ENCODE measurements at regions not wholly inside any gene's neighbourhood (a gene's known extent, or its start where the extent isn't known, plus 50 kb on each side); places are given as distances from the start of the nearest gene placed in this dataset.

GRCh38 chr21:38986806-38987632, 181.3 kb downstream of the ETS2 start:
- intact Hi-C loops (cut with micrococcal nuclease) = loop anchor here (5.0 kb wide), 1 partner anchor 180 kb away; the partner anchor contains the start of gene ETS2

- intact Hi-C loops (cut with micrococcal nuclease) = loop anchor here (5.0 kb wide), 1 partner anchor 179 kb away; the partner anchor contains the start of gene ETS2
Measured at GRCh38 chr21:38986406-38986805, 180.7 kb downstream of the ETS2 start.

GRCh38 chr21:38985568-38986378, 180.0 kb downstream of the ETS2 start:
- intact Hi-C loops (cut with micrococcal nuclease) = loop anchor here (2.0 to 5.0 kb wide), 5 partner anchors 19 to 219 kb away; partner anchors contain the start of gene ETS2

GRCh38 chr21:38984982-38985567, 179.3 kb downstream of the ETS2 start:
- intact Hi-C loops (cut with micrococcal nuclease) = loop anchor here (2.0 to 5.0 kb wide), 5 partner anchors 20 to 218 kb away; partner anchors contain the start of gene ETS2

GRCh38 chr21:38984568-38984967, 178.8 kb downstream of the ETS2 start:
- intact Hi-C loops (cut with micrococcal nuclease) = loop anchor here (2.0 kb wide), 4 partner anchors 20 to 218 kb away; no protein-coding TSS in a partner anchor

GRCh38 chr21:38983560-38983959, 177.8 kb downstream of the ETS2 start:
- intact Hi-C loops (cut with micrococcal nuclease) = no loop called here

- intact Hi-C loops (cut with micrococcal nuclease) = no loop called here
Measured at GRCh38 chr21:38982804-38983203, 177.1 kb downstream of the ETS2 start.

GRCh38 chr21:38982096-38982495, 176.4 kb downstream of the ETS2 start:
- intact Hi-C loops (cut with micrococcal nuclease) = no loop called here

- intact Hi-C loops (cut with micrococcal nuclease) = no loop called here
Measured at GRCh38 chr21:38980416-38981313, 174.9 kb downstream of the ETS2 start.

- intact Hi-C loops (cut with micrococcal nuclease) = no loop called here
Measured at GRCh38 chr21:38979271-38980121, 173.8 kb downstream of the ETS2 start.

- intact Hi-C loops (cut with micrococcal nuclease) = no loop called here
Measured at GRCh38 chr21:38976900-38977299, 171.2 kb downstream of the ETS2 start.

- intact Hi-C loops (cut with micrococcal nuclease) = no loop called here
Measured at GRCh38 chr21:38973552-38973951, 167.8 kb downstream of the ETS2 start.

- intact Hi-C loops (cut with micrococcal nuclease) = no loop called here
Measured at GRCh38 chr21:38972078-38972477, 166.3 kb downstream of the ETS2 start.

GRCh38 chr21:38970765-38971164, 165.0 kb downstream of the ETS2 start:
- intact Hi-C loops (cut with micrococcal nuclease) = no loop called here

- intact Hi-C loops (cut with micrococcal nuclease) = no loop called here
Measured at GRCh38 chr21:38968887-38969543, 163.3 kb downstream of the ETS2 start.

- intact Hi-C loops (cut with micrococcal nuclease) = no loop called here
Measured at GRCh38 chr21:38965910-38966504, 160.3 kb downstream of the ETS2 start.

- intact Hi-C loops (cut with micrococcal nuclease) = no loop called here
Measured at GRCh38 chr21:38965241-38965640, 159.5 kb downstream of the ETS2 start.

GRCh38 chr21:38963006-38963405, 157.3 kb downstream of the ETS2 start:
- intact Hi-C loops (cut with micrococcal nuclease) = no loop called here

- intact Hi-C loops (cut with micrococcal nuclease) = no loop called here
Measured at GRCh38 chr21:38960251-38960650, 154.5 kb downstream of the ETS2 start.
